HepG2 (cell line): ENCODE measurements at regions not wholly inside any gene's neighbourhood (a gene's known extent, or its start where the extent isn't known, plus 50 kb on each side); places are given as distances from the start of the nearest gene placed in this dataset.

ENCODE experiments used
- ATAC-seq: fragments of 200-7000 bp; cut with Tn5 transposase; 3 replicates; pipeline ENCODE4 v1.9.1; 2020; ENCODE audit warnings: mild to moderate bottlenecking, moderate library complexity
- BruUV-seq: library from RNA; stranded (reverse); fragments of 400-500 nt; replicated peaks from 2 replicates; lab custom pipeline; 2021; lab: Mats Ljungman, UMichigan
- CTCF ChIA-PET: fragments of 300-600 bp; formaldehyde crosslinking; extraction: SDS; loops from one replicate; lab custom pipeline; 2021; ENCODE audit warnings: low total read pairs, inconsistent platforms, low intra/inter-chr PET ratio; lab: Yijun Ruan, JAX
- POLR2A ChIA-PET: fragments of 350-600 bp; sonication (Branson Sonifier 250); formaldehyde crosslinking; loops from one replicate; lab custom pipeline; 2020; ENCODE audit warnings: antibody characterized with exemption, inconsistent platforms; lab: Yijun Ruan, JAX
- DNase-seq: peaks from one replicate; pipeline ENCODE4 v3.0.0-alpha.2; 2015; ENCODE audit warnings: low spot score
- FAIRE-seq: peaks from 3 replicates; lab custom pipeline; 2011; peaks lifted over from hg19 to GRCh38; lab: Jason Lieb, UNC
- H2AFZ ChIP-seq: one replicate; pipeline ENCODE4 v1.6.1; 2011; ENCODE audit warnings: low read length, inconsistent platforms
- H3K27ac ChIP-seq: fragments of 300-600 bp; 3 replicates; pipeline ENCODE4 v1.8.0; 2011; ENCODE audit warnings: mixed run types, mild to moderate bottlenecking, mixed read lengths, low read length, inconsistent platforms; ENCODE audit not compliant: insufficient read depth; ENCODE audit errors: extremely low read length
- H3K27me3 ChIP-seq, 2 experiments: fragments of 200-600 bp in 1 of 2; 2 replicates in 1 of 2; 3 replicates in 1 of 2; pipeline versions ENCODE4 v1.6.0 to v1.8.0; 2011; ENCODE audit warnings: low read length in 2 of 2, mild to moderate bottlenecking in 2 of 2, moderate library complexity in 2 of 2, inconsistent platforms in 1 of 2; ENCODE audit not compliant: insufficient read depth in 2 of 2, control insufficient read depth in 1 of 2
- H3K36me3 ChIP-seq, 2 experiments: fragments of 200-600 bp in 1 of 2; replicated peaks in 1 of 2; 2 replicates in 1 of 2; 3 replicates in 1 of 2; pipeline versions ENCODE4 v1.5.1 to v1.8.0; 2011; ENCODE audit warnings: low read length in 2 of 2, inconsistent platforms in 1 of 2; ENCODE audit not compliant: insufficient read depth in 2 of 2, control insufficient read depth in 1 of 2
- H3K4me1 ChIP-seq: 2 replicates; pipeline ENCODE4 v1.5.1; 2012; ENCODE audit warnings: low read length, inconsistent platforms; ENCODE audit not compliant: insufficient read depth
- H3K4me2 ChIP-seq: 2 replicates; pipeline ENCODE4 v1.6.0; 2011; ENCODE audit warnings: low read depth, low read length, inconsistent platforms
- H3K4me3 ChIP-seq, 3 experiments: fragments of 200-600 bp in 1 of 3; sonication (generic), shearing (Covaris generic) in 1 of 3; replicated peaks in 1 of 3; 2 replicates each; pipeline ENCODE4 v1.5.1; 2011 to 2016; ENCODE audit warnings: low read length in 3 of 3, inconsistent platforms in 2 of 3, low read depth in 2 of 3, mild to moderate bottlenecking in 2 of 3, control low read depth in 1 of 3, mixed read lengths in 1 of 3; ENCODE audit not compliant: insufficient read depth in 1 of 3
- H3K79me2 ChIP-seq: one replicate; pipeline ENCODE4 v1.6.1; 2011; ENCODE audit warnings: low read length, inconsistent platforms; ENCODE audit not compliant: insufficient read depth
- H3K9ac ChIP-seq: 2 replicates; pipeline ENCODE4 v1.6.0; 2011; ENCODE audit warnings: mild to moderate bottlenecking, low read depth, low read length, inconsistent platforms; ENCODE audit not compliant: insufficient read depth
- H3K9me3 ChIP-seq: 2 replicates; pipeline ENCODE4 v1.5.1; 2012; ENCODE audit warnings: mild to moderate bottlenecking, low read length
- H4K20me1 ChIP-seq: 2 replicates; pipeline ENCODE4 v1.6.0; 2011; ENCODE audit warnings: inconsistent platforms, mild to moderate bottlenecking, low read length, moderate library complexity; ENCODE audit not compliant: insufficient read depth
- CEBPB ChIP-seq: IDR thresholded peaks from 2 replicates; pipeline ENCODE4 v1.6.1; 2011; ENCODE audit warnings: low read depth, low read length, improper control_type of control experiment, borderline replicate concordance
- GATAD2A ChIP-seq: IDR thresholded peaks from 2 replicates; pipeline ENCODE4 v1.6.1; 2016
- MXD4 ChIP-seq: IDR thresholded peaks from 2 replicates; pipeline ENCODE4 v1.6.1; 2016; ENCODE audit warnings: mild to moderate bottlenecking, missing biosample characterization, missing genetic modification reagents
- SIX4 ChIP-seq: sonication (generic); formaldehyde crosslinking; IDR thresholded peaks from 2 replicates; pipeline ENCODE4 v1.4.0; 2020; ENCODE audit warnings: missing genetic modification reagents
- SMAD1 ChIP-seq: sonication (generic); formaldehyde crosslinking; IDR thresholded peaks from 2 replicates; pipeline ENCODE4 v1.4.0; 2020; ENCODE audit warnings: missing genetic modification reagents, low read depth, mild to moderate bottlenecking, borderline replicate concordance
- TOE1 ChIP-seq: sonication (generic); formaldehyde crosslinking; IDR thresholded peaks from 2 replicates; pipeline ENCODE4 v1.4.0; 2020; ENCODE audit warnings: mild to moderate bottlenecking, missing genetic modification reagents
- ZIK1 ChIP-seq: sonication (generic); formaldehyde crosslinking; IDR thresholded peaks from 2 replicates; pipeline ENCODE4 v1.5.0; 2020; ENCODE audit warnings: mild to moderate bottlenecking, low read depth, missing genetic modification reagents, borderline replicate concordance
- ZNF124 ChIP-seq: sonication (generic); formaldehyde crosslinking; IDR thresholded peaks from 2 replicates; pipeline ENCODE4 v1.4.0; 2020; ENCODE audit warnings: missing genetic modification reagents
- ZNF142 ChIP-seq: sonication (generic); formaldehyde crosslinking; IDR thresholded peaks from 2 replicates; pipeline ENCODE4 v1.4.0; 2020; ENCODE audit warnings: missing genetic modification reagents
- ZNF616 ChIP-seq: sonication (generic); formaldehyde crosslinking; IDR thresholded peaks from 2 replicates; pipeline ENCODE4 v1.5.0; 2020; ENCODE audit warnings: low read depth, mild to moderate bottlenecking, missing genetic modification reagents
- ZNF678 ChIP-seq: sonication (generic); formaldehyde crosslinking; IDR thresholded peaks from 2 replicates; pipeline ENCODE4 v1.4.0; 2020; ENCODE audit warnings: mild to moderate bottlenecking, missing genetic modification reagents
- ZNF790 ChIP-seq: sonication (generic); formaldehyde crosslinking; IDR thresholded peaks from 2 replicates; pipeline ENCODE4 v1.8.0; 2022; ENCODE audit warnings: missing genetic modification reagents, mild to moderate bottlenecking, borderline replicate concordance
- ZNF792 ChIP-seq: IDR thresholded peaks from 2 replicates; pipeline ENCODE4 v1.6.1; 2016
- WGBS: methylation state at CpG from one replicate; pipeline ENCODE4 v1.1.6; 2017; ENCODE audit warnings: low lambda C conversion rate; 5-methylcytosine and 5-hydroxymethylcytosine counted together
- in situ Hi-C: cut with HindIII; loops from 2 replicates; pipeline ENCODE4 v1.10.0; 2017; ENCODE audit warnings: low pct_unique_long_range_greater_than_20kb; ENCODE audit not compliant: extremely low pct_ligation_motif_present
- intact Hi-C: fragments of 100-400 bp; cut with micrococcal nuclease; formaldehyde crosslinking; loops from one replicate; pipeline ENCODE4 v1.10.0; 2022; ENCODE audit not compliant: unreplicated experiment

- no peak overlapping the region for H3K4me3 ChIP-seq
- no peaks in the 10 kb centered on the region for H3K4me1 ChIP-seq
- BruUV-seq = no TSS peak
- 84% methylated on average over 6 of the region's 6 CpGs for WGBS
- ChIA-PET POLR2A (no interaction called here), CTCF (no interaction called here)
- no peak overlapping the region for H3K4me2 ChIP-seq
- DNase-seq (no peak), ATAC-seq (no peak), FAIRE-seq (no peak)
- H3K27ac ChIP-seq = no peak overlapping the region
- no peaks in the 10 kb centered on the region for H3K79me2 ChIP-seq
- TF ChIP-seq TOE1 (CRISPR knock-in tag) (no peak), CEBPB (no peak), ZNF678 (CRISPR knock-in tag) (no peak), MXD4 (CRISPR knock-in tag) (no peak), ZIK1 (CRISPR knock-in tag) (no peak), ZNF792 (CRISPR knock-in tag) (no peak), ZNF124 (CRISPR knock-in tag) (no peak), ZNF616 (CRISPR knock-in tag) (no peak), GATAD2A (CRISPR knock-in tag) (no peak), SMAD1 (CRISPR knock-in tag) (no peak), ZNF790 (no peak), ZNF142 (CRISPR knock-in tag) (no peak), SIX4 (CRISPR knock-in tag) (no peak)
- no peaks in the 10 kb centered on the region for H3K9me3 ChIP-seq
- H3K36me3 ChIP-seq = no peaks in the 10 kb centered on the region
- intact Hi-C loops (no loop called here), in situ Hi-C loops (no loop called here)
- H3K27me3 ChIP-seq = peaks cover 0 to 1% of the 10 kb centered on the region in 2 experiments; a peak in 1 of 5 replicates
- no peak overlapping the region for H2AFZ ChIP-seq
- H4K20me1 ChIP-seq = no peaks in the 10 kb centered on the region
- no peak overlapping the region for H3K9ac ChIP-seq
Observed at GRCh38 chr12:114926341-114926740, 242.4 kb upstream of the TBX3 start.
